ENCODE measurements at regions not wholly inside any gene's neighbourhood (a gene's known extent, or its start where the extent isn't known, plus 50 kb on each side); places are given as distances from the start of the nearest gene placed in this dataset.

DNA sequence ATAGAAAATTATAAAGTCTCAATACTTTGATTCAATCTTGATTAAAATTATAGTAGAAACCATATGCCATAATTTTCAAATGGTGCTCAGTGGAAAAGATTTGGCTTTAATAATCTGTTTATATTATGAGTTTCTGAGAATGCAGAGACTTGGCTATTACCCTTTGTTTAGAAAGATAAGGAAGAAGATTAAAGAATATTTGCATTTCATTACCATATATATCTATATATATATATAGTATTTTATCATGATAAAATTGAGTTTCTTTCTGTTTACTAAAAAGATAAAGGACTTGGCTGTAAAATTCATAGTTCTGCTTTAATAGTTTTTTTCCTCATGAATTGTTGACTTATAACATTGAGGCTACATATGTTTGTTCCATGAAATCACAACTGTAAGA is 679.3 kb upstream of the MAP3K7 start:
- TF ChIP-seq YY1 (IDR thresholded peaks at IDR 0.05; ENCODE audit: insufficient read depth, insufficient read length) (no peak), ZNF274 (IDR thresholded peaks at IDR 0.05; ENCODE audit: low read depth, low read length) (no peak), SUZ12 (IDR thresholded peaks at IDR 0.05; ENCODE audit: extremely low read depth, insufficient read depth, insufficient read length) (no peak)
